ENCODE measurements at regions not wholly inside any gene's neighbourhood (a gene's known extent, or its start where the extent isn't known, plus 50 kb on each side); places are given as distances from the start of the nearest gene placed in this dataset.
A peak's percentile ranks its signal among the peaks of the same experiment; 100 is the strongest.

DNA sequence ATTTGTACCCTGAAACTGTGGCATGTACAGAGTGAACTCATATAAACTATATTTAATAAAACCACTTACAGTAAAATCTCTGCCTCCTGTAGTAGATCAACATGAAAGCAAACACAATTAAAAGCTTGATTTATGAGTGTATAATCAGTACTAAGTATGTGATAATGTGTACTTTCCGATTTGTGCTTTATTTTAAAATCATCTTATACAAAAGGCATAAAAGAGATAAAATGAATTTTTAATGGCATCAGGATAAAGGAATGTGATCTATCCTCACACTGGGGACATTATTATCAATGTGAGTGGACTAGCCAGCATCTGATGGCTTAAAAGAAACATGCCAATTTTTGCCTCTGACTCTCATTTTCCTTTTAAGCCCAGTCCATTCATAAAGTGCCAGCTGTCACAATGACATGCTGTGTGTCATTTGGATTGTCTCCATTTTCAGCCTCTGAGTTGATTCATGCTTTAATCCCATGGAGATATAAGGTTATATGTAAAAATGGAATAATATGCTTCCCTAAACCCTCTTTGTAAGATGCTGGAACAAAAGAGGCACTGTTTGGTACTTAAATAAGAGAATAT, 831.6 kb upstream of the EYS start:
- in situ Hi-C loops (cut with HindIII; ENCODE audit: low sequenced_read_pairs): no loop called here
- no peak overlapping the region for H3K4me3 ChIP-seq (ENCODE audit: low read depth, low read length)
- no peak for DNase-seq (ENCODE audit: low read depth, low spot score)
- TF ChIP-seq, protein P1, sequence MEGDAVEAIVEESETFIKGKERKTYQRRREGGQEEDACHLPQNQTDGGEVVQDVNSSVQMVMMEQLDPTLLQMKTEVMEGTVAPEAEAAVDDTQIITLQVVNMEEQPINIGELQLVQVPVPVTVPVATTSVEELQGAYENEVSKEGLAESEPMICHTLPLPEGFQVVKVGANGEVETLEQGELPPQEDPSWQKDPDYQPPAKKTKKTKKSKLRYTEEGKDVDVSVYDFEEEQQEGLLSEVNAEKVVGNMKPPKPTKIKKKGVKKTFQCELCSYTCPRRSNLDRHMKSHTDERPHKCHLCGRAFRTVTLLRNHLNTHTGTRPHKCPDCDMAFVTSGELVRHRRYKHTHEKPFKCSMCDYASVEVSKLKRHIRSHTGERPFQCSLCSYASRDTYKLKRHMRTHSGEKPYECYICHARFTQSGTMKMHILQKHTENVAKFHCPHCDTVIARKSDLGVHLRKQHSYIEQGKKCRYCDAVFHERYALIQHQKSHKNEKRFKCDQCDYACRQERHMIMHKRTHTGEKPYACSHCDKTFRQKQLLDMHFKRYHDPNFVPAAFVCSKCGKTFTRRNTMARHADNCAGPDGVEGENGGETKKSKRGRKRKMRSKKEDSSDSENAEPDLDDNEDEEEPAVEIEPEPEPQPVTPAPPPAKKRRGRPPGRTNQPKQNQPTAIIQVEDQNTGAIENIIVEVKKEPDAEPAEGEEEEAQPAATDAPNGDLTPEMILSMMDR (IDR thresholded peaks at IDR 0.05; ENCODE audit: low read depth, low read length): no peak

DNA sequence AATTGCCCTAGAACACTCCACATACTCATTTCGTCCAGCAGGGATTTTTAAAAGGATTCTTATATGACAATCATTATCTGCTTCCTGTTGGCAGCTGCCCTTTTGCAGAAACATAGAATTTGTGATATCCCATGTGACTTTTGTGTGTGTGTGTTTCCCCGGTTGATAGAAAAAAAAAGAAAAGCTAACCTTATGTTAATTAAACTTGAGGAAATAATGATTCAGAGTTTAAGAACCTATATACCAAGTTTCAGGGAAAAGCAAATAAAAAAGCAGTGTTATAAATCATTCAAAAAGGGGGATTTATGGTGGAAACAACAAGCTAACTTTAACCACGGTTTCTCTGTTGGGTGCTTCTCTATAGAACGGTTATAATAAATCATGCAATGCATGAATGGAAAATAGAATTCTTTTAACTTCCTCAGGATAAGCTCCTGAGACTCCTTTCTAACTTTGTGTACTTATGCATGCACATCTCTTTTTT, 826.9 kb upstream of the EYS start:
- in situ Hi-C loops (cut with HindIII; ENCODE audit: low sequenced_read_pairs): no loop called here
- DNase-seq (ENCODE audit: low read depth, low spot score): no peak
- TF ChIP-seq, protein P1 (IDR thresholded peaks at IDR 0.05; ENCODE audit: low read depth, low read length): no peak

DNA sequence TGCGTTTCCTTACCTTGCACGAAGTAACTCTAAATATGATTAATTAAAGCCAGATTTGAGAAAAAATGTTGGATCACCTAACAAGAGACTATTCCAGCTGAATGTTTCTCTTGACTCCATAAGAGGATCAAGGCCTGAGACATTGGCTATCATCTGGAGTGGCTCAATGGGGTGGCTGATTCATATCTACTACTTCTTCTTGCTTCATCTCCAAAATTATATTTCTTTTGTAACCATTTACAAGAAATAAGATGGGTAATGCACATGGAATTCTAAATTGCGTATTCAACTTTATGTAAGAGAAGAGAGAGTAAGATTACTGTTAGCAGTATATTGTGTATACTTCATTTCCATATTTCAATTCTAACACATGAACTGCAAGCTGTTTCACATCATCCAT, 819.0 kb upstream of the EYS start:
- DNase-seq (ENCODE audit: low read depth, low spot score): no peak
- TF ChIP-seq, protein P1 (IDR thresholded peaks at IDR 0.05; ENCODE audit: low read depth, low read length): no peak
- in situ Hi-C loops (cut with HindIII; ENCODE audit: low sequenced_read_pairs): no loop called here
- H3K4me3 ChIP-seq (ENCODE audit: low read depth, low read length): no peak overlapping the region

More for the DNA sequence above, 826.9 kb upstream of the EYS start:
- H3K4me3 ChIP-seq (ENCODE audit: low read depth, low read length): no peak overlapping the region

DNA sequence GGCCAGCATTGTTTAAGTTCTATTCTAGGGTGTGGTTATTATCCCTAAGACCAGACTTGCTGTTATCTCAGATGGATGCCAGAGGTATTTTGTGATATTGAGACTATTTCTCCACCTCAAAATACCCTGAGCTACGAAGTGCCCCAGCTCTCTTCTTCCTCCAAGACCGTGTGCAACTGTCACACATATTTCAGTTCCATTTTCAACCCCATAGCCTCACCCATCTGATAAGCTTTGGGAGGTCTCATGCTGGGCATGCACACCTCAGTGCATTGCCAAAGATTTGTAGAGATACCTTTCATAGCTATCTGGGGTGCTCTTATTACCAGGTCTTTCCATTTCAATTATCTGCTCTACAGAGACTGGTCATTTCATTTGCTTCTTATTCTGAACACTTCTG, 815.8 kb upstream of the EYS start:
- H3K4me3 ChIP-seq (ENCODE audit: low read depth, low read length): no peak overlapping the region
- in situ Hi-C loops (cut with HindIII; ENCODE audit: low sequenced_read_pairs): no loop called here
- no peak for DNase-seq (ENCODE audit: low read depth, low spot score)
- TF ChIP-seq, protein P1 (IDR thresholded peaks at IDR 0.05; ENCODE audit: low read depth, low read length): no peak

DNA sequence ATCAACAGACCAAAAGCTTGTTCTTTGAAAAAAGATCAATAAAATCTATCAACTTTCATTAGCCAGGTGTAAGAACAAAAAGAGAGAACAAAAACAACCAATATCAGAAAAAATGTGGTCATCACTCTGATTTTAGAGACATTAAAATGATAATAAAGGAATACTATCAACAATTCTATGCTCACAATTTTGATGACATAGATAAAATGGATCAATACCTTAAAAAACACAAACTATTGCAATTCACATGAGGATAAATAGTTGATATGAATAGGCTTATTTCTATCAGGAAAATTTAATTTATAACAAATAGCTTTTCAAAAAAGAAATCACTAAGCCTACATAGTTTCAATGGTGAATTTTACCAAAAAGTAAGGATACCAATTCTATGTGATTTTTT, 809.4 kb upstream of the EYS start:
- in situ Hi-C loops (cut with HindIII; ENCODE audit: low sequenced_read_pairs): no loop called here
- no peak for DNase-seq (ENCODE audit: low read depth, low spot score)
- TF ChIP-seq, protein P1 (IDR thresholded peaks at IDR 0.05; ENCODE audit: low read depth, low read length): no peak
- H3K4me3 ChIP-seq (ENCODE audit: low read depth, low read length): no peak overlapping the region

DNA sequence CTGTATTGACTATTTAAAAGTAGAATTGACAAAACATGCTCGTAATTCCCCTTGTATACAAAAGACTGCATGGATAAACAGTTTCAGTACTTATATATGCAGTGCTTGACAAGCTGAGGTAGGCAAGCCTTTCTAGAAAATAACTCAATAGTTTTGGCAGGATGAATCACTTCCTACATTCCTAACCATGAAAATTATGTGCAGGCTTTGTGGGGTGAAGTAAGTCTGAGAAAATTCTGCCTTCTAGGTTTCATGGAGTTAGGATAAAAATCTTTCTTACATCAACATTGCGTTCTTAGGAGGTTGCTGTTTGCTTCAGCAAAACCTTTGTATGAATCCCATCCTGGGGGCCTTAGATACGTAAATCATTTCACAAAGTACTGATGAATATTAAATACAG, 801.4 kb upstream of the EYS start:
- peak; percentile 71 for DNase-seq (ENCODE audit: low read depth, low spot score)
- TF ChIP-seq, protein P1 (IDR thresholded peaks at IDR 0.05; ENCODE audit: low read depth, low read length): no peak
- in situ Hi-C loops (cut with HindIII; ENCODE audit: low sequenced_read_pairs): no loop called here
- H3K4me3 ChIP-seq (ENCODE audit: low read depth, low read length): no peak overlapping the region

Data from astrocyte of the spinal cord (primary cell).